MM.1S (cell line): ENCODE measurements at regions not wholly inside any gene's neighbourhood (a gene's known extent, or its start where the extent isn't known, plus 50 kb on each side); places are given as distances from the start of the nearest gene placed in this dataset.

Experiments used
- DNase-seq: peaks from one replicate; pipeline ENCODE4 v3.0.0-alpha.2; 2015
- H2AFZ ChIP-seq: fragments of 300-600 bp; sonication (generic); 2 replicates; pipeline ENCODE4 v1.6.0; 2016; ENCODE audit warnings: antibody characterized with exemption, low read length
- H3F3A ChIP-seq: fragments of 300-600 bp; sonication (generic); 2 replicates; pipeline ENCODE4 v1.6.1; 2016; ENCODE audit warnings: mild to moderate bottlenecking, antibody characterized with exemption, low read length, moderate library complexity, mixed read lengths; ENCODE audit not compliant: insufficient read depth
- H3K27ac ChIP-seq: fragments of 300-600 bp; sonication (generic); 2 replicates; pipeline ENCODE4 v1.5.1; 2016; ENCODE audit warnings: mild to moderate bottlenecking, low read length
- H3K27me3 ChIP-seq: fragments of 300-600 bp; sonication (generic); replicated peaks from 2 replicates; pipeline ENCODE4 v1.6.0; 2016; ENCODE audit warnings: low read length; ENCODE audit not compliant: insufficient read depth
- H3K36me3 ChIP-seq: fragments of 300-600 bp; sonication (generic); replicated peaks from 2 replicates; pipeline ENCODE4 v1.6.1; 2016; ENCODE audit warnings: mild to moderate bottlenecking, low read length, mixed read lengths; ENCODE audit not compliant: insufficient read depth
- H3K4me1 ChIP-seq: fragments of 300-600 bp; sonication (generic); 2 replicates; pipeline ENCODE4 v1.6.1; 2016; ENCODE audit warnings: low read length, mixed read lengths
- H3K4me2 ChIP-seq: fragments of 300-600 bp; sonication (generic); 2 replicates; pipeline ENCODE4 v1.6.0; 2016; ENCODE audit warnings: low read depth, low read length
- H3K4me3 ChIP-seq: fragments of 300-600 bp; sonication (generic); 2 replicates; pipeline ENCODE4 v1.5.1; 2016; ENCODE audit warnings: low read length, mixed read lengths
- H3K79me2 ChIP-seq: fragments of 300-600 bp; sonication (generic); 2 replicates; pipeline ENCODE4 v1.6.1; 2016; ENCODE audit warnings: mixed run types, low read length, mixed read lengths
- H3K9ac ChIP-seq: fragments of 300-600 bp; sonication (generic); 2 replicates; pipeline ENCODE4 v1.6.1; 2016; ENCODE audit warnings: low read length, mixed read lengths
- H3K9me2 ChIP-seq: fragments of 300-600 bp; sonication (generic); replicated peaks from 2 replicates; pipeline ENCODE4 v1.6.1; 2016; ENCODE audit warnings: mild to moderate bottlenecking, low read length, mixed read lengths; ENCODE audit not compliant: insufficient read depth
- H3K9me3 ChIP-seq: fragments of 300-600 bp; sonication (generic); replicated peaks from 2 replicates; pipeline ENCODE4 v1.6.1; 2016; ENCODE audit warnings: mild to moderate bottlenecking, low read length, mixed read lengths; ENCODE audit not compliant: insufficient read depth
- H4K20me1 ChIP-seq: fragments of 300-600 bp; sonication (generic); 2 replicates; pipeline ENCODE4 v1.6.1; 2016; ENCODE audit warnings: mild to moderate bottlenecking, low read length, moderate library complexity, mixed read lengths; ENCODE audit not compliant: insufficient read depth
- EZH2 ChIP-seq: fragments of 300-600 bp; sonication (generic); optimal IDR thresholded peaks from 2 replicates; pipeline ENCODE3; 2017; ENCODE audit warnings: low read depth, mild to moderate bottlenecking, antibody characterized with exemption, low read length, mixed read lengths
- EZH2phosphoT487 ChIP-seq: fragments of 300-600 bp; sonication (generic); IDR thresholded peaks from 2 replicates; pipeline ENCODE4 v1.6.1; 2018; ENCODE audit warnings: antibody characterized with exemption, low read length
- TF ChIP-seq, protein P1 (sequence below): fragments of 300-600 bp; sonication (generic); IDR thresholded peaks from 2 replicates; pipeline ENCODE4 v1.5.1; 2016; ENCODE audit warnings: antibody characterized with exemption, low read length, mixed read lengths

DNA sequence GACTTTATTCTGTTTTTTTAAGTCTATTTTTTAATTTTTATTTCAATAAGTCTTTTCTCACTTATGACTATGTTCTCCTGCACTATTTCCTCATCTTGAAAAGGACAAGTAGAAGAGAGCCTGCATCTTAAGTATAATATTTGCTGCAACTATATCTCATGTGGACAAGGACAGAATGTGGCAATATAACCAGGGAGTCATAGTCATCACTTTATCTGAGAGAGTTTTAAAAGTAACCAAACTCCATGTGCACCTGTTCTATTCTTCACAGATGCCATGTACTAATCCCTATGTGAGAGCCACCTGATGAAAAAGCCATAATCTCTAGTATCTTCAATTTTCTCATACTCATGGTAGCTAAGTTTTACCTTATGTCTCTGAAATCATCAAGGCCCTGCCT is 104.2 kb upstream of the SOX6 start:
- TF ChIP-seq, protein P1, sequence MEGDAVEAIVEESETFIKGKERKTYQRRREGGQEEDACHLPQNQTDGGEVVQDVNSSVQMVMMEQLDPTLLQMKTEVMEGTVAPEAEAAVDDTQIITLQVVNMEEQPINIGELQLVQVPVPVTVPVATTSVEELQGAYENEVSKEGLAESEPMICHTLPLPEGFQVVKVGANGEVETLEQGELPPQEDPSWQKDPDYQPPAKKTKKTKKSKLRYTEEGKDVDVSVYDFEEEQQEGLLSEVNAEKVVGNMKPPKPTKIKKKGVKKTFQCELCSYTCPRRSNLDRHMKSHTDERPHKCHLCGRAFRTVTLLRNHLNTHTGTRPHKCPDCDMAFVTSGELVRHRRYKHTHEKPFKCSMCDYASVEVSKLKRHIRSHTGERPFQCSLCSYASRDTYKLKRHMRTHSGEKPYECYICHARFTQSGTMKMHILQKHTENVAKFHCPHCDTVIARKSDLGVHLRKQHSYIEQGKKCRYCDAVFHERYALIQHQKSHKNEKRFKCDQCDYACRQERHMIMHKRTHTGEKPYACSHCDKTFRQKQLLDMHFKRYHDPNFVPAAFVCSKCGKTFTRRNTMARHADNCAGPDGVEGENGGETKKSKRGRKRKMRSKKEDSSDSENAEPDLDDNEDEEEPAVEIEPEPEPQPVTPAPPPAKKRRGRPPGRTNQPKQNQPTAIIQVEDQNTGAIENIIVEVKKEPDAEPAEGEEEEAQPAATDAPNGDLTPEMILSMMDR = no peak
- no peak for TF ChIP-seq EZH2
- no peak for TF ChIP-seq EZH2phosphoT487
- no peak overlapping the region for H3K9ac ChIP-seq
- no peak overlapping the region for H2AFZ ChIP-seq
- no peak for DNase-seq
- H3K4me3 ChIP-seq = no peak overlapping the region
- H3K9me2 ChIP-seq = no peaks in the 10 kb centered on the region
- no peaks in the 10 kb centered on the region for H3K36me3 ChIP-seq
- H3K27me3 ChIP-seq = no peaks in the 10 kb centered on the region
- H4K20me1 ChIP-seq = no peaks in the 10 kb centered on the region; the same call in 1 of the 2 replicates
- no peaks in the 10 kb centered on the region for H3K79me2 ChIP-seq
- no peak overlapping the region for H3K4me2 ChIP-seq
- no peaks in the 10 kb centered on the region for H3F3A ChIP-seq
- H3K27ac ChIP-seq = no peak overlapping the region
- H3K4me1 ChIP-seq = no peaks in the 10 kb centered on the region
- no peaks in the 10 kb centered on the region for H3K9me3 ChIP-seq

DNA sequence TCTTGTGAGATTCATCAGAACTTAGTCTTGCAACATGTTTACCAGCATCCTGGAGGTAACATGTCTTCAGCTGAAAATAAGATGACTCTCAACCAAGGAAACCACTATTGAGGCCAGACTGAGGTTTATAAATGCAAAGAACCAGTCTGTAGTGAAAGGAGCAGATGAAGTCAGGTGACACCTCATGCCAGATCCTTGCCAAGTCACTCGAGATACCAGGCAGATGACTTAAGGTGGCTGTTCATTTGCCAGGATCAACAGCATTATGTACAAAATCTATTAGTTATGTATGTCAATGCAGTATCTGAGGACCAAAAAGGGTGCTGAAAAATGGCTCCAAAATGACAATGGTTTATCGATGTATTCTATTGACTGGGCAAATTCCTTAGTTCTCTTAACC is 100.0 kb upstream of the SOX6 start:
- H3K9ac ChIP-seq = no peak overlapping the region
- no peaks in the 10 kb centered on the region for H3K79me2 ChIP-seq
- H3K27me3 ChIP-seq = no peaks in the 10 kb centered on the region
- no peak overlapping the region for H2AFZ ChIP-seq
- H3K36me3 ChIP-seq = no peaks in the 10 kb centered on the region
- no peaks in the 10 kb centered on the region for H3K4me1 ChIP-seq
- H3F3A ChIP-seq = no peaks in the 10 kb centered on the region
- no peak overlapping the region for H3K4me3 ChIP-seq
- no peaks in the 10 kb centered on the region for H3K9me2 ChIP-seq
- TF ChIP-seq, protein P1 = no peak
- TF ChIP-seq EZH2 (no peak), EZH2phosphoT487 (no peak)
- no peak overlapping the region for H3K4me2 ChIP-seq
- DNase-seq = no peak
- no peaks in the 10 kb centered on the region; the same call in 1 of the 2 replicates for H4K20me1 ChIP-seq
- no peak overlapping the region for H3K27ac ChIP-seq
- H3K9me3 ChIP-seq = no peaks in the 10 kb centered on the region

DNA sequence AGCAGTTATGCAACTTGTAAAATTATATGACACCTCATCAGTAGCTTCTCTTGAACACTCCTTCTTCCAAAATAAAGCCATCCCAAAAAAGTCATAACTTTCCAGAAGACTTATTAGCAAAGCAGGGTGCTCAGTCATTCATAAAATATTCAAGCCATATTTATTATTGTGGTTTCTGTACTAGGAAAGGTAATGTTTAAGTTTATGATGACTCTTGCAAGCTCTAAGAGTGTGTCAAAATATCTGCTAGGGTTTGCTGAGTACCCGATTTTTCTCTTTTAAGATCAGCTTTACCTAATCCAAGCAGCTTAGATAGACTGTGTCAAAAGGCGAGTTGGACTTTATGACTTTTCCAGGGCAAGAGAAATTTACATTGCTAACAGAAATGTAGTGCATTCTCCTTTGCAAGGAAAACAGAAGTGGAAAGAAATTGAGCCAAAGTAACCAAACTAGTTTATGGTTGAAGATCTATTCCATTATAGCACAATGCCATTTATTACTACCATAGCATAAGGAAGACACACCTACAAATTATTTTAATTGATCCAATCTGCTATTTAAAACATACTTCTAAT is 98.0 kb upstream of the SOX6 start:
- no peaks in the 10 kb centered on the region for H3K9me3 ChIP-seq
- H3K4me1 ChIP-seq = no peaks in the 10 kb centered on the region
- no peaks in the 10 kb centered on the region for H3K27me3 ChIP-seq
- no peaks in the 10 kb centered on the region for H3K79me2 ChIP-seq
- TF ChIP-seq, protein P1 = no peak
- no peak for TF ChIP-seq EZH2phosphoT487
- no peak for TF ChIP-seq EZH2
- H3K9ac ChIP-seq = no peak overlapping the region
- H3K27ac ChIP-seq = no peak overlapping the region
- no peaks in the 10 kb centered on the region for H3F3A ChIP-seq
- no peak overlapping the region for H3K4me3 ChIP-seq
- H3K9me2 ChIP-seq = no peaks in the 10 kb centered on the region
- H2AFZ ChIP-seq = no peak overlapping the region
- H3K4me2 ChIP-seq = no peak overlapping the region
- no peak for DNase-seq
- no peaks in the 10 kb centered on the region; the same call in 1 of the 2 replicates for H4K20me1 ChIP-seq
- H3K36me3 ChIP-seq = no peaks in the 10 kb centered on the region
